GM21619 (cell line): ENCODE measurements at regions not wholly inside any gene's neighbourhood (a gene's known extent, or its start where the extent isn't known, plus 50 kb on each side); places are given as distances from the start of the nearest gene placed in this dataset.

Experiments
- ATAC-seq: cut with Tn5 transposase; IDR thresholded peaks from one replicate; pipeline ENCODE4 v1.9.1; 2021; ENCODE audit not compliant: unreplicated experiment

DNA sequence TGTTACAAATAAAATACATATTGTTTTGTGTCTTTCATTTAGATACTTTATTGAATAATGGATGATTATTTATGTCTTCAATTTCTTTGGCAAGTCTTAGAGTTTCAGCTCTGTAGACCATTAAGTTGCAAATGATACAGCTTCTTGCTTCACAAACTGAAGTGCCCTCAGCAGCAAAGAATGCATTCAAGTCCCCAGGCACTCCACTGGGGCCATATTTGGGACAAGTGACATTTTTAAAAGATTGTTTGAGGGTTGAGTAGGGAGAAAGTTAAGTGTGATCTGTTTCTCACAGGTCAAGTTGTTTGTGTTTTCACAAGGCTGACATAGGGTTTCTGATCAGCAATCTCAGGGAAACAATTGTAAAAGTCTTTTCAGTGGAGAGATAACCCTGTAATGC is 400.7 kb downstream of the PLA2G4A start:
- ATAC-seq: no peak

DNA sequence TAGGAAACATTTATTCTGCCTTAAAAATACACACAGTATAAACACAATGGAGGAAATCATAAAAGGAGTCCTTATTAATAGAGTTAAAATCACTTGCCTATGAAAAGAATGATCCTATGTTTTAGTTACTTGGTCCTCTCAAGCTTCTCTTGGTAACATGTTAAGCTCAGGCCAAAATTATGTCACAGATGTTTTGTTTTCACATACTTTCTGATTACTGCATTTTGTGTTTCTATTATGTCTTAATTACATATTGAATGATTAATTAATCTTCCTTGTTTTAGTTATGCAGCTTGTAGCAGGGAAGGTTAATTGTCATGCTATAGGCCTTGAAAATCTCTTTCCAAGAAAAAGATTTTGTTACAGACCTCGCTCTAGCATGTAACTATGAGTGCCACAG is 406.0 kb downstream of the PLA2G4A start:
- no peak for ATAC-seq

DNA sequence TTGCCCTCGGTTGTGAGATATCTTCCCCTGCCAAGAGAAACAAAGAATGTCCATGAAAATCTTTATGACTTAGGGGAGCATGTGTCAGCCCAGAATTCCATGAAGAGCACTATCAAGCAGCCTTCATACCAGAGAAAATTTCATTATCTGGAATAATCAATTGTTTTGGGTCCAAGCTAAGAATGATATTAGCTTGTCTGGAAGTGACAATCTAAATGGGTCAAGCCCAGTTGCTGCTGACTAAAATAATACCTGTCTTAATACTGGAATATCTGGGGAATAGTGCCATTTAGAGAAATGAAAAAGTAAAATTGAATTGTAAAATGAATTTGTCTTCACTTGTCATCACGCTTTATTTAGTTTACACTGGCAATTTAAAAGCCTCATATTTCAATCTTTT is 407.4 kb downstream of the PLA2G4A start:
- no peak for ATAC-seq

DNA sequence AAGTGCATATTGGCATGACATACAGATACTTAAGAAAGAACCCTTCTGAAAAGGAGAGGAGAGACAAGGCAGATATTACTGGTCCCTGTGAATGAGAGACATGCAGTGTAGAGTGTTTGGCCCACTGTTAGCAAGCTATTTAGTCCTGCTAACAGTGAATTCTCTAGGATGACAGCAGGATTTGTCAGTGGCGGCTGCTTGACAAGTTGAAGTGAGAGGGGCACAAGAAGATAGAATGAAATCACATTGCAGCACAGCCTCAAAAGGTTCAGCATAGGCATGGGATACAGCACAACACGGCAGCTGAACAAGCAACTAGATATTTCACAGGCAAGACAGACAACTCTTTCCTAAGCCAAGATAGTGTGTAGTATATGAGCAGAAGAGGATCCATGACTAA is 407.9 kb downstream of the PLA2G4A start:
- no peak for ATAC-seq

DNA sequence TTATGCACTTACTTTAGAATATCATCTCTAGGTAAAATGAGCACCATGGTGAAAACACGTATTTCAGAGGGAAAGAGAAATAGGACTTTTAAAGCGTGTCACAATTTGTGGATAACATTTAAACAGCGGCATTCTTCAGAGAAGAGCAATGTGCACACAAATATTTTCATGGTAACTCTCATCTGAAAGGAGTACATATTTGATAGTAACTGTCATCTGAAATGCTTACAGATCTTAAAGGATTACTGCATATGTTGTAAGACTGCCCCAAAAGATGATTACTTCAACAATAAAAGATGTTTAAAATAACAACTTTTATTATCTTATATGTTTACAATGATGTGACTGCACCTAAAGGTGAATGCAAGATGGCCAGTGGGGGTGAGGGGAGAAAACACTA is 408.8 kb downstream of the PLA2G4A start:
- ATAC-seq: no peak

DNA sequence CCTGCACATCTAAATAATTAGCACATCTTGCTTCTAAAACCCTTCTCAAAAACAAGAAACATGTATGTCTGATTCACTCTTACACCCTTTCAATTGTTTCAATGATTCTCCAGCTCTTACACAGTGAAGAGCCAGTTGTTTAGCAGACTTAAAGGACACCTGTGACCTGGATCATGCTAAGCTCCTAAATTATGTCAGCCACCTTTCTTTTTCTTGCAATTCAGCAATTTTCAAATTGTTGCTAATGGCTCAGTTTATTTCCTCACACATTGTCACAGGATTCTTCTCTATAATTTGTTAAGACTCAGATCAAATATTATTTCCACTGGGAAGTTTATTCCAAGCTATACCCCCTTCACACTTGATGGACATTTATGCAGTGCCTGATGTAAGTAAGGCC is 413.2 kb downstream of the PLA2G4A start:
- no peak for ATAC-seq

DNA sequence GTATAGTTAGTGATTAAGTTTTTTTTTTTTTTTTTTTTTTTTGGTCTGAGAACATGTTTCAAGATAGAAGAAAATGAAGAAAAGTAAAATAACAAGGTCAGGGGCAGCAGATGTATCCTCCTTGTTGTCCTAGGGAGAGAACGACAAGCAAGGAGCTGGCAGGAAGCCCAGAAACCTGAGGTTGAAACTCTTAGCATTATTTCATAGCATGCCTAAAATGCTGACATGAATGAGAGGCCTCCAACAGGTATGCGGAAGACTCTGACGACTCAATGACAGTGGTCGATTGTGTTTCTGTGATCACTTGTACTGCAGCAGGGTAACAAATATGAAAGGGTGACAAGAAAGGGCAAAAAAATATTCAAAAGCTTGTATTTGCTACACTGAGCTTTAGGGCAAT is 415.9 kb downstream of the PLA2G4A start:
- ATAC-seq: no peak

DNA sequence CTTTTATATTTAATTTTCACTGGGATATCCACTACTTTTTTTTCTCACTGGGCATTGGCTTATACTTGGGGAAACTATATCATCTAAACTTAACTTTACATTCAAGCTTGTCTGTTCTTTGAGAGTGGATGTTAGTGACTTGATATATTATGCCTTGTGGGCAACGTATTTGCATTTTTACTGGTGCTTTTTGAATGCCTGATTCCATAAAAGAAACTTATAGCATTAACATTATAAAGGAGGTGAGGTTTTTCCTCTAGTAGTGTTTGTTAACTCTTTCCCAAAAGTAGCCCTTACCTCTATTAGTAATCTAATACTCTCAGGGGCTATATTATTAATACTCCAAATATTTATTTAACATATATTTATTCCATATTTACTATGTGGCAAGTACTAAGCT is 416.5 kb downstream of the PLA2G4A start:
- ATAC-seq: no peak

DNA sequence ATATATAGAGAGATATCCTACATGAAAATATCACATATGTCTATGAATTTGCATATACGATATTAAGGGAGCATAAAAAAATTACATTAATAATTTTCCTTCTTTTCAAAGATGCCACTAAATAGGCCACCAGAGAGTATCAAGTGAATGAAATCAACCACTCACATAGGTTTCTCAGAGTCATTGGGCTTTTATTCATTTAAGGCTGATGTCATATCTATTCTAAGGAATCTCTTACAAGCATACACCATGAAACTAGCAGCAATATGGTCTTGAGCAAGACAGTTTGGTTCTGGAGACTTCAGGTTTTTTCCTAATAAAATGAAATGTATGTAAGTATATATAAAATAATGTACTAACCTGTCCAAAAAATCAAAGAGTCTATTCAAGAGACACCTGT is 420.4 kb downstream of the PLA2G4A start:
- ATAC-seq: no peak

DNA sequence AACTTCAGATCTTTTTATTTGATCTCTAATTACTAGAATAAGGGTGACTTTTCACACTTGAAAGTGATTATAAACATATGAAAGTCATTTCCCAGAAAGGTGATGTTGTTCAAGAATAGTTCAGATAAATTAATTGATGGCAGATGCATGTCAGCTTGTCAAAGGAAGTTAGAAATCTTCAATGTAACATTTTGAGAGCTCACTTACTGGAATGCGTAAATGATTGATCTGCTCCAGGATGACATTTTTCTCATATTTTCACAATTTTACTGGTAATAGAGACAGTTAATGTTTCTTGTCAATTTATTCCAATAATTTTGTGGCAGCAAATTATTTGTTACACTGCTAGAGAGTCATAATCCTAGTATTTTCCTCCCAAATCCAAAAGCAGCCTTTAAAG is 424.2 kb downstream of the PLA2G4A start:
- no peak for ATAC-seq

DNA sequence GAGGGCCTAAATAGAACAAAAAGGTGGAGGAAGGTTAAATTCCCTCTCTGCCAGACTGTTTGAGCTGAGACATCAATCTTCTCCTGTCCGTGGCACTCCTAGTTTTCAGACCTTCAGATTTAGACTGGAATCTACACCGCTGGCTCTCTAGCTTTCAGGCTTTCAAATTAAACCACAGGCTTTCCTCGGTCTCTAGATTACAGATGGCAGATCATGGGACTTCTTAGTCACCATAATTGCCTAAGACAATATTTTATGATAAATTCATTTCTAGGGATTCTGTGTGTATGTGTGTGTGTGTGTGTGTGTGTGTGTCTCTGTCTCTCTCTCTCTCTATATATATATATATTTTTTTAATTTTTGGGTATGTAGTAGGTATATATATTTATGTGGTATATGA is 428.7 kb downstream of the PLA2G4A start:
- no peak for ATAC-seq

DNA sequence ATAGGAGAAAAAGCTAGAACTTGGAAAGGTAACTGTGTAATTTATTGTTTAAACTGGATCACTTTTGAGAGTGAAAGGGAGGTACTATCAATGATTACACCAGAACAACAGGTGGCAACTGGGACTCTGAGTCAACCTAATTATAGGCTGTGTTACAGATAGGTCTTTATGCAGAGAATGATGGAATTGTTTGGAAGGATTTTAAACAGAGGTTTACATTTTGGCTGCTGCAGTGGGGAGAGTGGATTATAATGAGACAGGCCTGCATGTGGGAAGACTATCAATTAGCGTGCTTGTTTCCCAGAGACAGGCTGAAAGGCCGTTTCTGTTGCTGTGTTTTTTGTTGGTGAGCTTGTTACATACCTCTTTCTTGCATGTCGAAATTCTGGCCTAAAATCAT is 432.9 kb downstream of the PLA2G4A start:
- ATAC-seq: no peak

DNA sequence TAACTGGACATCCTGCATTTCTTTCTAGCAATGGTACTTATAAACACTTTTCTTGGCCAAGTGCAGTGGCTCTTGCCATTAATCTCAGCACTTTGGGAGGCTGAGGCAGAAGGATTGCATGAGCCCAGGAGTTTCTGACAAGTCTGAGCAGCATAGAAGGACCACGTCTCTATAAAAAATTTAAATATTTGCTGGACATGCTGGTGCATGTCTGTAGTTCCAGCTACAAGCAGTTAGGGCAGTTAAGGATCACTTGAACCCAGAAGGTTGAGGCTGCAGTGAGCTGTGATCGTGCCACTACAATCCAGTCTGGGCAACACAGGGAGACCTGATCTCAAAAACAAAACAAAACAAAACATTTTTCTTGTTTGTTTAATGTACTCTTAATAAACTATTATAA is 434.0 kb downstream of the PLA2G4A start:
- ATAC-seq: no peak

DNA sequence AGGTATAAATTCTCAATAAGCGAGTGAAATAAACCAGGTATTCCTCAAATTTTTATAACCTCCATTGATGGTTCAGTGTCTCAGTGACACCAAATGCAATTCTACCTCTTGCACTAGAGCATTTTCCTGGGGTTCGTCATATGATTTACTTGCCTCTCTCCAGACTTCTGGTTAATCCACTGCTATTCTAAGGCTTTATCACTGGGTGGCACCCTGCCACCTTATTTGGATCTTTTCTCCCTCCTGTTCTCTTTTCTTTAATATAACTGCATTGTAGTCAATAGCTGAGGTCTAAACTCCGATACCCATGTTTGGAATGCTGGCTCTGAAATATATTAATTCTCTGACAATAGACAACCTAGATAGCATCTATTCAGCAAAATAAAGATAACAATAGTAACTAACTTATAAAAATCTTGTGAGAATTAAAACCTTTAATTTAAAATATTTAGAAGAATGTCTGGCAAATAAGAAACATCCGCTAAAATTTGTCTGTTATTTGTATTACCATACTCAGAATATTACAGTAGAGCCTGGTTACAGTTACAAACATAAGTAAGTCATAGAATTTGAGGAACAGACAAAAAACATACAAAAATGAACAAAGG is 436.4 kb downstream of the PLA2G4A start:
- ATAC-seq: no peak

DNA sequence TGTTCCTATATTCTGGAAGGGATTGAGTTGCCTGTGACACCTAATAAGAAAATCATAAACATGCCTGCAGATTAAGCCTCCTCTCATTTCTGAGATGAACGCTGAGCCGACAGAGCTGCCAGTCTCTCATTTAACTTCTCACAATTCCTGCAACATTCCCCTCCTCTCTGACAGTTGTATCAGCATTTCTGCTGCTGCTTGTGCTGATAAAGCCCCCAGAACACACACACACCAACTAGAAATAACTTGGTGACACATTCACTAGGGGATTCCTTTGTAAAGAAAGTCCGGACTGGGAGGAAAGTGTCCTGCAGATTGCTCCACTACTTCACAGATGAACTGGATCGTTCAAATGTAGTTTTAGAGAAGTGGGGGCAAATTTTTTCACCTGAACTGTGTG is 437.3 kb downstream of the PLA2G4A start:
- ATAC-seq: no peak

DNA sequence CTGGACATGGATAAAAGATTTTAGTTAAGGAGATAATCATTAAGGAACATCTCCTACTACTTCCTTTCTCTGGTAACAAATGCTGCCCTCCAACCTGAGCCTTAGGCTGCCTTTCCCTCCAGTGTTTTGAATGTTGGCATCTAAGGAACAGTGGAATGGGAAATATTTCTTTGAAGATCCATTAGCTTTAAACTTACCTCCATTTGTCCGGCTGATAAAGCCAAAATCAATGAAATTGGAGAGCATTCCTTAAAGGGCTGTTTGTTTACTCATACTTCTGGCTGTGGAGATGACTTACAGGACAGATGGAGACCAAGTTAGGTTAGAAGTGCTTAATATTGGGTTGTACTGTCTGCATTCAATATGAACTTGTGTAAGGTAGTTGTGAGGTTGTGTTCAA is 439.1 kb downstream of the PLA2G4A start:
- ATAC-seq: no peak

DNA sequence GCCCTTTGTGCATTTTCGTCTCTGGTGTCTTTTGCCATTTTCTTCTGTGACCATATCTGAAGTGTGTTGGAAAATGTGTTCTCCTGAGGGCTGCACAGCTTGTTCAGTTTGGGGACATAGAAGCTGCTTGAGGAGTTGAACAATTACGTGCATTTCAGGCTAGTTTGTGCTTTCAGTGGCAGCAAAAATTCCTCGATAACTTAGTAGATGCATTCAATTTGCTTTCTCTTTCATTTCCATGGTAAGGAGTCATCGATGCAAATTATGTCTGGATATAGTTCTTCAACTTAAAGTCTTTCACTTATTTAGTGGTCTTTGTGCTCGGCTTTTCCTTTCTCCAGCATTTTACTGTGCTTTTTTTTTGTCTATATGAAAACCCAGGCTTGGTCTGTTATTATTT is 441.5 kb downstream of the PLA2G4A start:
- no peak for ATAC-seq

DNA sequence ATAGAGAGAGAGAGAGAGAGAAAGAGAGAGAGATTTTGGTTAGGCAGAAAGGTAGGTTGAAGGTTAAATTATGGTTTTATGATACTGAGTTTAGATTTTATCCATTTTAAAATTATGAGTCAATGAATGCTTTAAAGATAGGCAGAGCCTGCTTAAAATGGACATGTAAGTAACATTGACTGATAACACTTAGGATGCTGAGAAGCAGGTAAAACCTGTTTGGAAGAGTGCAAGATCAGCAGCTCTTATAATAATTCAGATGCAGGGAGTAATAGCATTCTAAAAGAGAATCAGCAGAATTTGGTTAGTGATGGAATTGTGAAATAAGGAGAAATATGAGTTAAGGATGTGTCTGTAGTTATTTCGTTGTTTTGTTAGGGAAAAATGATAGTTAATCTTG is 446.6 kb downstream of the PLA2G4A start:
- no peak for ATAC-seq

DNA sequence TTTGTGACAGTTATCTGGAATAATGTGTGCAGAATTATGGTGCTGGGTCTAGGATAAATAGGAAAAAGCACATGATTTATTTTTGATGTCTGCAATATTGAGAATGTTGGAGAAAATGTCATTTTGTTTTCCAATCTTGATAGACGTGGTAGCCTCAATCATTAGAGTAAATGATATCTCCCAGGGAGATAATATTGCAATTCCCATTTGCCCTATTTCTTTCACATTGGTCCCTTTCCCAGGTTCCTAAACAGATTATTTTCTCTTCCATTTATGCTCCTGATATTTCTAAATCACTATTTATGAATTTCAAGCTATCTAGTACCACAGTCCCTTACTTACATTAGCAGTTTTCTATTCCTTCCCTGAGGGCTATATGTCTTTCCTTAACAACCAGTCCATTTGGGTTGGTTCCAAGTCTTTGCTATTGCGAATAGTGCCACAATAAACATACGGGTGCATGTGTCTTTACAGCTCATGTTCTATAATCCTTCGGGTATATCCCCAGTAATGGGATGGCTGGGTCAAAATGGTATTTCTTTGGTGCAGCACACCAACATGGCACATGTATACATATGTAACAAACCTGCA is 447.3 kb downstream of the PLA2G4A start:
- ATAC-seq: no peak

DNA sequence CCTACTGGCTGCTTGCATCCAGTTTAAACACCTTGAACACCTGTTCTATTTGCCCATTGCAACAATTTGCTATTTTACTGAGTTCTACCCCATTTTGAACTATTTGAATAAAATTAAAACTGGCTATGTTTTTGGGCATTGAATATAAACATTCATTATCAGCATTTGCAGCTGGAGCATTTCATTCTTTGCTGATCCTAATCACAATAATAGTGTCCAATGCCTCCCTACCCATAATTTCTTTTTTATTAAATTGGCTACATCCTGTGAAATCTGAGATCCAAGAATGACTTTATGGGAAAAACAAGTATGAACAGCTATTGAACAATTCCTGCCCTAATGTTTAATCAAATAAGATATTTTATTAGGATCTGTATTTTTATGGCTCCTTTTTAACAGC is 447.9 kb downstream of the PLA2G4A start:
- no peak for ATAC-seq

DNA sequence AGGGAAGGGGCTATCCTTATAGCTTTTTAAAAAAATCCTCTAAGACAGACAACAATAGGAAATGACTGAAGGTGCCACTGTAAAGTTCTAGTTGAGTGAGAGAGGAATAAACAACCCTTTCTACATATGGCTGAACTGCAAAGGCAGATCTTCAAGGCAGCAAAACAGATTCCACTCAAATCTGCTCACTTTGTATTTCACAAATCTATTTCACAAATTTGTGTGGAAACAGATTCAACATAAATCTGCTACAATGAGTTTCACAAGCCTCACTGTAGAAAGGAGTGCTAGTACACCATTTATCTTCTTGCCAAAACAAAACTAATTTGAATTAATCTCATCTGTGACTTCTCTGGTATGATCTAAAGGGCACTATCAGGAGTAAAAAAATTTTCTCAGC is 451.3 kb downstream of the PLA2G4A start:
- no peak for ATAC-seq

DNA sequence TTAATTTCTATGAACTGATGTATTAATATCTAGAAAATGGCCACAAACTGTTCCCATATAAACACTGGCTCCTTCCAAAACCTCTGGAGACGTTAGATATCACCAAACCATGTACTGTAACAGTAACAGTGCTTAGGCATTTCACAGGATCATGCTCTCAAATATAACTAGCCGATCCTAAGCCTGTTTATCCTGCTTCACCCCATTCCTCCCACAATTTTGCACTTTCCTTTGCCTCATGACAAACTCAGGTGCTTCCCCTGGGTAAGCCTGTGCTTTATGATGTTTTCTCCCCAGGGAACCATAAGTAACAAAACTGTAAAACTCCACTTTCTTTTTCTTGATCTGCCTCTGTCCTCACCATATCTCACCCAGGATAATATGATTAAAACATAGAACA is 452.3 kb downstream of the PLA2G4A start:
- no peak for ATAC-seq

DNA sequence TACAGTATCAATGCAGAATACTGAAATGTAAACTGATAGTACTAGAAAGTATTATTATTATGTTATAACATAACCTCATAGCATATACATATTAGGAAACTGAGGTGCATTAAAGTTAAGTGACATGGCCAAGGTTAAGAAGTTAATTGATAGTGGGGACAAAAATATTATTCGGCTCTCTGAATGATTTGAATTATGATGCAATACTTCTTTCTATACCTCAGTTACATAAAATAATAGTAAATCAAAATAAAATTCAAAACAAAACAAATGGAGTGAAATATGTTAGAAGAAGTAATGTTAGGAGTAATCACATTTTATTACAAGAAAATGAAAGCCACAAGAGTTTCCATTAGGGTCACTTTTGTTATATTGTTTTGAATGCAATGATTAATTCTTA is 455.2 kb downstream of the PLA2G4A start:
- ATAC-seq: no peak
